ENCODE measurements at regions not wholly inside any gene's neighbourhood (a gene's known extent, or its start where the extent isn't known, plus 50 kb on each side); places are given as distances from the start of the nearest gene placed in this dataset.
"Not testable (repeated sequence)": the region's sequence is repeated elsewhere in the genome, so short reads cannot be mapped to it uniquely, and the experiment has no call there.

DNA sequence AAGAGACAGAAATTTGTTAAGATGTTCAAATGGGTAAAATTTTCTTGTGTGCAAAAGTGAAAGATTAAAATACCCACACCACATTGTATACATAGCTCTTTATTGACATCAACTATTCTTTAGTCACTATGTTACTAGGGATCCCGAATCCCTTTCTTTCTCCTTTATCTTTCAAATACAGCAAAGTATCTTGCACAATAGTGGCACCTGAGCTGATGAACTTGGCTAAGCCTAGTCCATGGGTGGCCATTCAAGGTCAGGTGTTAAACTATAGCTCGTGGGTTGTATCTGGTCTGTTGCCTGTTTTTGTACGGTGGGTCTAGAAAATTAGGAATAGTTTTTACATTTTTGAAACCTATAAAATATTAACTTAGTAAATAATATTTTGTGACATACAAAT is 210.9 kb downstream of the SLITRK6 start:
- no peak overlapping the region for H3K27ac Mint-ChIP-seq
- no peaks in the 10 kb centered on the region for H3K36me3 Mint-ChIP-seq (ENCODE audit: low read depth)
- no peaks in the 10 kb centered on the region for H3K27me3 Mint-ChIP-seq (ENCODE audit: low read depth)
- peaks cover 6% of the 10 kb centered on the region for H3K9me3 Mint-ChIP-seq
- H3K4me1 Mint-ChIP-seq (ENCODE audit: low read depth), result no peaks in the 10 kb centered on the region
- intact Hi-C loops (cut with micrococcal nuclease), result no loop called here
- no peak overlapping the region for H3K4me3 Mint-ChIP-seq (ENCODE audit: low read depth)
- DNase-seq (ENCODE audit: low spot score), result no peak

DNA sequence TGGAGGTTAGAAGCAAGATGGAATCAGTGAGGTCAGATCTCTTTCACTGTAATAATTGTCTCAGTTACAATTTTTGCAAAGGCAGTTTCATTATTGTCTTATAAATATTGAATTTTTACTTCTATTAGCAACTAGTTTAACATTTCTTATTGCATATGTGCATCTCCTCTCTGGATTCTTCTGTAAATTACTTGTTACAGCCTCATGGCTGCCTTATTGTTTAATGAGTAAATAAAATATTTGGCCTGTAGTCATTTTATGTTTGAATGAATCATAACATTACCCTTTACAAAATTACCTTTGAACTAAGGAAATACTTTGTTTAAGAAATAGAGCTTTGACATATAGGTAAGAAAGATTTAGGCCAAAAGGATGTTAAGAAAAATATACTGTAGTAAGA is 212.4 kb downstream of the SLITRK6 start:
- H3K4me3 Mint-ChIP-seq (ENCODE audit: low read depth), result no peak overlapping the region
- no peak overlapping the region for H3K27ac Mint-ChIP-seq
- intact Hi-C loops (cut with micrococcal nuclease), result no loop called here
- no peaks in the 10 kb centered on the region for H3K4me1 Mint-ChIP-seq (ENCODE audit: low read depth)
- no peaks in the 10 kb centered on the region for H3K27me3 Mint-ChIP-seq (ENCODE audit: low read depth)
- no peaks in the 10 kb centered on the region for H3K36me3 Mint-ChIP-seq (ENCODE audit: low read depth)
- no peak for DNase-seq (ENCODE audit: low spot score)
- peaks cover 6% of the 10 kb centered on the region for H3K9me3 Mint-ChIP-seq

DNA sequence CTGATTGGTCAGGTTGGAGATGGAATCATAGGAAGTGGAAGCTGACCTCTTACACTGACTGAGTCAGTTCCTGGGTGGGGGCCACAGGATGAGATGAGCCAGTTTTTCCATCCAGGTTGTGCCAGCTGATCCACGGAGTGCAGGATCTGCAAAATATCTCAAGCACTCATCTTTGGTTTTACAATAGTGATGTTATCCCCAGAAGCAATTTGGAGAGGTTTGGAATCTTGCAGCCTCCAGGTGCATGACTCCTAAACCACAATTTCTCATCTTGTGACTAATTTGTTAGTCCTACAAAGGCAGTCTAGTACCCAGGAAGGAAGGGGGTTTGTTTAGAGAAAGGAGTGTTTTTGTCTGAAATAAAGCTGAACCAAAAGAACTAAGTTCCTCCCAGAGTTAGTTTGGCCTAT is 212.8 kb downstream of the SLITRK6 start:
- H3K4me1 Mint-ChIP-seq (ENCODE audit: low read depth), result no peaks in the 10 kb centered on the region
- no peak for DNase-seq (ENCODE audit: low spot score)
- H3K27me3 Mint-ChIP-seq (ENCODE audit: low read depth), result no peaks in the 10 kb centered on the region
- no peak overlapping the region for H3K27ac Mint-ChIP-seq
- H3K9me3 Mint-ChIP-seq, result peaks cover 6% of the 10 kb centered on the region
- no peaks in the 10 kb centered on the region for H3K36me3 Mint-ChIP-seq (ENCODE audit: low read depth)
- no peak overlapping the region for H3K4me3 Mint-ChIP-seq (ENCODE audit: low read depth)
- intact Hi-C loops (cut with micrococcal nuclease), result no loop called here

DNA sequence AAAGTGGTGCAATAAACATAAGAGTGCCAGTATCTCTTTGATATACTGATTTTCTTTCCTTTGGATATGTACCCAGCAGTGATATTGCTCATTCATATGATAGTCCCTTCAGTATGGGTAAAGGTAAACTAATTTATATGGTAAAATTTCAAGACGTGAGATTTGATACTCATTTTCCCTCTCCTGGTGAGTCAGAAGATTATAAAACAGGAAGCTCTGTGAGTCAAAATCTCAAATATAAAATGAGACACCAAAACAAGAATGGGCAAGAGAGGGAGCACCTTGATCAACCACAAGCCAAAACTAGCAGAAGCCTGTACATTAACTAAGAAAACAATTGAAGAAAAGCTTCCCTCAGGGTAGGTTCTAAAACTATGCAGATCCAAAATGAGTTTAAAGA is 216.3 kb downstream of the SLITRK6 start:
- no peak for DNase-seq (ENCODE audit: low spot score)
- Mint-ChIP-seq H3K27ac (no peak overlapping the region), H3K4me1 (ENCODE audit: low read depth) (no peaks in the 10 kb centered on the region), H3K4me3 (ENCODE audit: low read depth) (no peak overlapping the region), H3K36me3 (ENCODE audit: low read depth) (no peaks in the 10 kb centered on the region), H3K9me3 (no peaks in the 10 kb centered on the region), H3K27me3 (ENCODE audit: low read depth) (no peaks in the 10 kb centered on the region)
- intact Hi-C loops (cut with micrococcal nuclease), result no loop called here

DNA sequence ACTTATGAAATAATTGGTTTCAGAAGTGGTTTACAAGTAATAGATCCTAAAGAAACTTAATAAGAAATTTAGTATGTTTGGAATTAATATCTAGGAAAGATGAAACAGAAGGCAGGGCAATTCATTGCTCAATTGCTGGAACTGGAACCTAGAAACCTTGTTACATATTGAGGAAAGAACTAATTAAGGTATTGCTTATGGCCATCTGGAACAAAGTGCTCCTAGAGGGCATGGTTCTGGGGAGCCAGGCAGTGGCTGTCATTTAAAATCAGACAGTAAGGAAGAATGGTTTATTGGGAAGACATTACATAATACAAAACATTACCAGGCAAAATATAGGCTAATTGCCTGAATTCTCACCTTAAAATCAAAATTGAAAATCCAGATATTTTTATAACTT is 224.1 kb downstream of the SLITRK6 start:
- peaks cover 2% of the 10 kb centered on the region for H3K9me3 Mint-ChIP-seq
- no peaks in the 10 kb centered on the region for H3K27me3 Mint-ChIP-seq (ENCODE audit: low read depth)
- no peaks in the 10 kb centered on the region for H3K36me3 Mint-ChIP-seq (ENCODE audit: low read depth)
- intact Hi-C loops (cut with micrococcal nuclease), result no loop called here
- no peak for DNase-seq (ENCODE audit: low spot score)
- H3K27ac Mint-ChIP-seq, result no peak overlapping the region
- H3K4me3 Mint-ChIP-seq (ENCODE audit: low read depth), result no peak overlapping the region
- no peaks in the 10 kb centered on the region for H3K4me1 Mint-ChIP-seq (ENCODE audit: low read depth)

DNA sequence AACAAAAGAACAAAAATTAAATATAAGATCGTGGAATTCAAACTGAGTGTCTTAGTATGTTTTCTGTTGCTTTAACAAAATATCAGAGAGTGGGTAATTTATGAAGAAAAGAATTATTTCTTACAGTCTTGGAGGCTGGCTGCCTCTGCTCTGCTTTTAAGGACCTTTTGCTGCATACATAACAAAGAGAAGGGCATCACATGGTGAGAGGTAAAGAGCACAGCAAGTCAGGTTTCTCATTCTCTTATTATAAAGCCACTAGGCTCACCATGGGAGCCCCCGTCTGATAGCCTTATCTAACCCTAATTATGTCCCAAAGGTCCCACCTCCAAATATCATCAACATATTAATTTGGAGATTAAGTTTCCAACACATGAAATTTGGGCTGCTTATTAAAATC is 231.3 kb downstream of the SLITRK6 start:
- intact Hi-C loops (cut with micrococcal nuclease), result no loop called here
- no peak for DNase-seq (ENCODE audit: low spot score)
- no peaks in the 10 kb centered on the region for H3K27me3 Mint-ChIP-seq (ENCODE audit: low read depth)
- peaks cover 7% of the 10 kb centered on the region for H3K9me3 Mint-ChIP-seq
- no peak overlapping the region for H3K4me3 Mint-ChIP-seq (ENCODE audit: low read depth)
- no peak overlapping the region for H3K27ac Mint-ChIP-seq
- no peaks in the 10 kb centered on the region for H3K4me1 Mint-ChIP-seq (ENCODE audit: low read depth)
- no peaks in the 10 kb centered on the region for H3K36me3 Mint-ChIP-seq (ENCODE audit: low read depth)

DNA sequence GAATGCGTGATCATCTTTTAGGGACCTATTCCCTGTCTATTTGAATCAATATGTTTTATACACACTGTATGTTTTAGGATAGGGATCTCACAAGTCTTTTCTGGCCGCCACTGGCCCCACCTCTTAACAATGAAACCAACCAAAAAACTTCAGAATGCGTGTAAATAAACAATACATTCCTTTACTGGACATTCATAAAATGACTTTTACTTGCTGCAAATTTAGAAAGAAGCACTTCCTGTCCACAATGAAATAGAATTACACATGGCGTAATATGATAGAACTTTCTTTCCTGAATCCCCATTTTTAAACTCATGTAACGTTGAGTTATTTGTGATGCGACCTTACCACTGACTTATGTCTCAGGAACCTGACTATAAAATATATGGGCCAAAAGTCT is 233.6 kb downstream of the SLITRK6 start:
- Mint-ChIP-seq H3K27me3 (ENCODE audit: low read depth) (no peaks in the 10 kb centered on the region), H3K9me3 (peaks cover 7% of the 10 kb centered on the region), H3K27ac (no peak overlapping the region), H3K36me3 (ENCODE audit: low read depth) (no peaks in the 10 kb centered on the region), H3K4me3 (ENCODE audit: low read depth) (no peak overlapping the region), H3K4me1 (ENCODE audit: low read depth) (no peaks in the 10 kb centered on the region)
- intact Hi-C loops (cut with micrococcal nuclease), result no loop called here
- no peak for DNase-seq (ENCODE audit: low spot score)

DNA sequence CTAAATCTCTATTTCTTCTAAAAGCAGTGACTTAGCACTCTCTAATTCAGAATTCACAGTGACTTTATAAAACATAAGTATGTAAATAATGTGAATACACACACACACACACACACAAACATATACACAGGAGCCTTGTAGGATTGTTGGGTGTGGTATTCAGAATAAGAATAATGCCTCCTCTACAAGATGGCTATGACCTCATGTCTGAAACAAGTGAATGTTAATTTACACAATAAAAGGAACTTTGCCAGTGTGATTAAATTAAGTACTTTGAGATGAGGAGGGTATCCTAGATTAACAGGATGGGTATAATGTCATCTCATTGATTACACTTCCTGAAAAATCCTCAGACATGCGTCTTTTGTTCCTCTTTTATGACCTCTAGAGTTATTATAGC is 234.6 kb downstream of the SLITRK6 start:
- intact Hi-C loops (cut with micrococcal nuclease), result no loop called here
- no peak overlapping the region for H3K4me3 Mint-ChIP-seq (ENCODE audit: low read depth)
- H3K9me3 Mint-ChIP-seq, result peaks cover 4% of the 10 kb centered on the region
- H3K27me3 Mint-ChIP-seq (ENCODE audit: low read depth), result no peaks in the 10 kb centered on the region
- DNase-seq (ENCODE audit: low spot score), result no peak
- H3K4me1 Mint-ChIP-seq (ENCODE audit: low read depth), result no peaks in the 10 kb centered on the region
- no peak overlapping the region for H3K27ac Mint-ChIP-seq
- H3K36me3 Mint-ChIP-seq (ENCODE audit: low read depth), result no peaks in the 10 kb centered on the region

DNA sequence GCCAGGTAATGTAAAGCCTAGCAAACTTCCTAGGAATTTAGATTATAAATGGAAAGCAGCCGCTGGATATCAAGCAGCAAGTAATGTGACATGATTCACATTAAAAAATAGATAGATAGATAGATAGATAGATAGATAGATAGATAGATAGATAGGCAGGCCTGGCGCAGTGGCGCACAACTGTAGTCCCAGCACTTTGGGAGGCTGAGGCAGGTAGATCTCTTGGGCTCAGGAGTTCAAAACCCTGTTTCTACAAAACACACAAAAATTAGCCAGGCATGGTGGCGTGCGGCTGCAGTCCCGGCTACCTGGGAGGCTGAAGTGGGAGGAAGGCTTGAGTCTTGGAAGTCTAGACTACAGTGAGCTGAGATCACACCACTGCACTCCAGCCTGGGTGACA is 236.9 kb downstream of the SLITRK6 start:
- DNase-seq (ENCODE audit: low spot score), result no peak
- Mint-ChIP-seq H3K27me3 (ENCODE audit: low read depth) (no peaks in the 10 kb centered on the region), H3K4me1 (ENCODE audit: low read depth) (no peaks in the 10 kb centered on the region), H3K4me3 (ENCODE audit: low read depth) (no peak overlapping the region), H3K27ac (no peak overlapping the region), H3K9me3 (no peaks in the 10 kb centered on the region), H3K36me3 (ENCODE audit: low read depth) (no peaks in the 10 kb centered on the region)
- intact Hi-C loops (cut with micrococcal nuclease), result no loop called here

DNA sequence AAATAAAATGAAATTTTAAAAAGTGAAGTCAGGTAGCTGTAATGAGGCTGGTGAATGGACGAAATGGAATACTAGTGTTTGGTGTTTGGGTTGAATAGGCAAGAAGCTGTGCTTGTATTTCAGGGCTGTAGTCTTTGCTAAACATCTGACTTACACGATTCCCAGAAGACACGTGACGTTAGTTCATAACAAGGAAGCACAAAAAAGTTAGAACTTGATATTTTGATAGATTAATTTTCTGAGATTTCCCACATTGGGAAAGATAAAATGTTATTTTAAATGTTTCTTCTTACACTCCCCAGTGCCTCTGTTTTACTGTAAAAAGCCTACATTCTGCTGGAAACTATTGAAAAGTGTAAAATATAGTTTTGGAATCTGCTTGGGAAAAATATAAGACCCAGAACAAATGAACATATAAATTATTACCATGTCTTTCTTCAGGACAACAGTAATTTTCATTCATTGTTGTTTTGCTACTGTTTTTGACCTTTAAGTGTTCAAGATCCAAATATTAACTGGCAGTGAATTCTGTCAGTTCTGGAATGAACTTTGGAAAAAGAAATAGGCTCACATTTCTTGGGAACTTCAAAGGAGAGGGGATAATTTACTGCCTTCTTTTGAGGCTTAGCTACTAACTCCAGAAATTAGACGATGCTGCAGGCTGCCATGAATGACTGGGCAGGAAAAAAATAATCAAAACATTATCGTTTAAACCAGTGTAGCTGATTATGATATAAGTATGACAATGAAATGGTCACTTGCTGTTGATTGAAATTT is 241.3 kb downstream of the SLITRK6 start:
- H3K4me1 Mint-ChIP-seq (ENCODE audit: low read depth), result no peaks in the 10 kb centered on the region
- H3K27ac Mint-ChIP-seq, result no peak overlapping the region
- no peaks in the 10 kb centered on the region for H3K27me3 Mint-ChIP-seq (ENCODE audit: low read depth)
- H3K9me3 Mint-ChIP-seq, result no peaks in the 10 kb centered on the region
- no peaks in the 10 kb centered on the region for H3K36me3 Mint-ChIP-seq (ENCODE audit: low read depth)
- no peak for DNase-seq (ENCODE audit: low spot score)
- H3K4me3 Mint-ChIP-seq (ENCODE audit: low read depth), result no peak overlapping the region
- intact Hi-C loops (cut with micrococcal nuclease), result no loop called here

DNA sequence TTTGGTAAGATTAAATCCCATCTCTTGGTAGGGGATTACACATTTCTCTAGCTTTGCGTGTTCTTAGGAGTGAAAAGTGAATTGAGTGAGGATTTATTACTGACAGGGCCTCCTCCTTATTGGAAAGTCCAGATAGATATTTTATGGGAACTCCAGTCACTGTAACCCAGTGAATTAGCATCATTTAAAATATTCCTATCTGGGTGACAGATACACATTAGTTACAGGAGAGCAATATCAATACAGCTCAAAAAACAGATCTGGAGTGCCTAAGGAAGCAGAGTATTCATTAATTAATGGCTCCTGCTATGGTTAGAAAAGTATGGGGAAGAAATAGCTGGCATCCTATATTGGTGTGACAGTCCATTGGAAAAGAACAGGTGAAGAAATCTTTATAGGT is 248.2 kb downstream of the SLITRK6 start:
- Mint-ChIP-seq H3K27me3 (ENCODE audit: low read depth) (no peaks in the 10 kb centered on the region), H3K4me3 (ENCODE audit: low read depth) (no peak overlapping the region), H3K36me3 (ENCODE audit: low read depth) (no peaks in the 10 kb centered on the region), H3K4me1 (ENCODE audit: low read depth) (no peaks in the 10 kb centered on the region), H3K27ac (no peak overlapping the region), H3K9me3 (peaks cover 7% of the 10 kb centered on the region)
- intact Hi-C loops (cut with micrococcal nuclease), result no loop called here
- no peak for DNase-seq (ENCODE audit: low spot score)

DNA sequence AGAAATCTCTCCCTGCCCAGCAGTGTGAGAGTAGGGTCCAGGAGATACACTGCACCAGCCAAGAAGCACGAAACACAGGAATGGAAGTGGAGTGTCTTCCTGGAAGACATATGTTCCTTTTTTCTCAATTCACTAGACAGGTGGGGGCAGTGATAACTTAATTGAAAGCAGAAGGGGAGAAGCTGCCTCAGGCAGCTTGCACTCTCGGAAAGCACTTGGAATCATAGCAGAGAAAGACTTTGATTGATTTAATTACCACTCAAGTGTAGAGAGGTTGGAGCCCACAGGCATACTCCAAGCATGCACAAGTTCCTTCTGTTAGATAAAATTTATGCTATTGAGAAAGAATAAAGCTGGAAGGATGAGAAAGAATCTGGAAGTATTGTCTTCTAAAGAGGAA is 249.4 kb downstream of the SLITRK6 start:
- peaks cover 7% of the 10 kb centered on the region for H3K9me3 Mint-ChIP-seq
- no peak overlapping the region for H3K27ac Mint-ChIP-seq
- H3K4me1 Mint-ChIP-seq (ENCODE audit: low read depth), result no peaks in the 10 kb centered on the region
- no peak overlapping the region for H3K4me3 Mint-ChIP-seq (ENCODE audit: low read depth)
- intact Hi-C loops (cut with micrococcal nuclease), result no loop called here
- H3K27me3 Mint-ChIP-seq (ENCODE audit: low read depth), result no peaks in the 10 kb centered on the region
- no peak for DNase-seq (ENCODE audit: low spot score)
- H3K36me3 Mint-ChIP-seq (ENCODE audit: low read depth), result no peaks in the 10 kb centered on the region

DNA sequence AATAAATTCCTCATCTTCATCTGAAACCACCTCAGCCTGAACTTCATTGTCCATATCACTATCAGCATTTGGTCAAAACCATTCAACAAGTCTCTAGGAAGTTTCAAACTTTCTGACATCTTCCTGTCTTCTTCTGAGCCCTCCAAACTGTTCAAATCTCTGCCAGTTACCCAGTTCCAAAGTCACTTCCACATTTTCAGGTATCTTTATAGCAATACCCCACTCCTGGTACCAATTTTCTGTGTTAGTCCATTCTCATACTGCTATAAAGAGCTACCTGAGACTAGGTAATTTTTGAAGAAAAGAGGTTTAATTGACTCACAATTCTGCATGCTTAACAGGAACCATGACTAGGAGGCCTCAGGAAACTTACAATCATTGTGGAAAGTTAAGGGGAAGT is 250.4 kb downstream of the SLITRK6 start:
- H3K27ac Mint-ChIP-seq; H3K36me3 Mint-ChIP-seq (ENCODE audit: low read depth); H3K27me3 Mint-ChIP-seq (ENCODE audit: low read depth); intact Hi-C loops (cut with micrococcal nuclease); H3K4me3 Mint-ChIP-seq (ENCODE audit: low read depth); H3K9me3 Mint-ChIP-seq; H3K4me1 Mint-ChIP-seq (ENCODE audit: low read depth); DNase-seq (ENCODE audit: low spot score): not testable (repeated sequence)

DNA sequence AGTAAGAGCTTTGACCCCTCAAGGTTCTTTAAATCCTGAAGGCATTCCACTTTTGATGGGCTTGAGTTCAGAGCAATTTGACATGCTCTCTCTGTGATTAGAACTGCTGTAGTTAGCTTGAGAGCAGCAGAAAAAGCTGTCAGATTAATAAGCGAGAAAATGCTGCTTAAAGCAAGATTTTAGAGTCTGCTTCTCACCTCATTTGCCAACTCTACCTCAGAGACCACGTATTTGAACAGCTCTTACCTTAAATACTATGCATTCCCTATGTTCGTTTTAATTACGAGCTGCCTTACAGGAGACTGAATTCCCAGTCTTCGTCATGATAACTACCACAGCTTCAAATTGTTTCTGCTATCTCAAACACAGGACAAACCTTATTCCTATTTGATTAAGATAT is 253.4 kb downstream of the SLITRK6 start:
- peaks cover 7% of the 10 kb centered on the region for H3K9me3 Mint-ChIP-seq
- intact Hi-C loops (cut with micrococcal nuclease), result no loop called here
- no peaks in the 10 kb centered on the region for H3K4me1 Mint-ChIP-seq (ENCODE audit: low read depth)
- DNase-seq (ENCODE audit: low spot score), result no peak
- no peaks in the 10 kb centered on the region for H3K27me3 Mint-ChIP-seq (ENCODE audit: low read depth)
- H3K27ac Mint-ChIP-seq, result no peak overlapping the region
- H3K36me3 Mint-ChIP-seq (ENCODE audit: low read depth), result no peaks in the 10 kb centered on the region
- H3K4me3 Mint-ChIP-seq (ENCODE audit: low read depth), result no peak overlapping the region

All from activated T-helper 2 cell treated with anti-CD3 and anti-CD28 coated beads, Interferon-gamma antibody, Interleukin-2, Interleukin-4, amounts not matched to agents 10 μg/mL and 5 μg/mL and 100 μg/mL, durations not matched to agents 14 hours and 24 hours and 36 hours (primary cell).